Loucy (cell line): ENCODE measurements at regions not wholly inside any gene's neighbourhood (a gene's known extent, or its start where the extent isn't known, plus 50 kb on each side); places are given as distances from the start of the nearest gene placed in this dataset.

Experiments
- CTCF ChIP-seq: fragments of 200-600 bp; sonication (generic); conservative IDR thresholded peaks from 2 replicates; pipeline ENCODE4 v1.5.1; 2014; ENCODE audit warnings: mild to moderate bottlenecking, antibody characterized with exemption, low read length
- EZH2phosphoT487 ChIP-seq: fragments of 200-600 bp; IDR thresholded peaks from 2 replicates; pipeline ENCODE4 v1.6.1; 2018; ENCODE audit warnings: antibody characterized with exemption, mild to moderate bottlenecking, moderate library complexity, borderline replicate concordance

- TF ChIP-seq CTCF: no peak
- TF ChIP-seq EZH2phosphoT487: no peak
These were observed 151.8 kb upstream of the MED13 start for GRCh38 chr17:62216847-62217246.
